Thyroid gland (tissue), 4 donors: ENCODE measurements at regions not wholly inside any gene's neighbourhood (a gene's known extent, or its start where the extent isn't known, plus 50 kb on each side); places are given as distances from the start of the nearest gene placed in this dataset.

ENCODE experiments used
- DNase-seq, 2 donors: peaks; one replicate each; pipeline ENCODE4 v3.0.0-alpha.2; 2019
- H3K27ac ChIP-seq, 3 donors: fragments of 200-600 bp; sonication (generic); 1 replicate in 2 of 3; 2 replicates in 1 of 3; pipeline ENCODE4 v1.5.1; 2016 to 2019; ENCODE audit warnings: mild to moderate bottlenecking in 1 of 3, moderate library complexity in 1 of 3
- H3K27me3 ChIP-seq: fragments of 200-600 bp; sonication (generic); one replicate; pipeline ENCODE4 v1.5.1; 2019
- H3K36me3 ChIP-seq, 2 donors: fragments of 200-600 bp; sonication (generic); one replicate each; pipeline ENCODE4 v1.5.1; 2016 to 2019
- H3K4me1 ChIP-seq, 2 donors: fragments of 200-600 bp; sonication (generic); one replicate each; pipeline ENCODE4 v1.5.1; 2017 to 2019
- H3K4me3 ChIP-seq, 3 donors: fragments of 200-600 bp; sonication (generic); replicated peaks in 1 of 3; 1 replicate in 2 of 3; 2 replicates in 1 of 3; pipeline ENCODE4 v1.5.1; 2016; ENCODE audit warnings: mild to moderate bottlenecking in 1 of 3
- H3K9me3 ChIP-seq: fragments of 200-600 bp; sonication (generic); one replicate; pipeline ENCODE4 v1.5.1; 2017
- CTCF ChIP-seq, 6 experiments: fragments of 200-600 bp in 3 of 6; fragments of 450-650 bp in 3 of 6; sonication (generic) in 3 of 6; IDR thresholded peaks; one replicate each; pipeline ENCODE4 v1.5.1; 2016 to 2019; ENCODE audit warnings: antibody characterized with exemption in 6 of 6, mild to moderate bottlenecking in 2 of 6, inconsistent platforms in 1 of 6, moderate library complexity in 1 of 6
- POLR2A ChIP-seq, 2 donors: fragments of 450-650 bp; IDR thresholded peaks; one replicate each; pipeline ENCODE4 v1.6.1; 2017; ENCODE audit warnings: antibody characterized with exemption in 2 of 2, mild to moderate bottlenecking in 2 of 2, moderate library complexity in 1 of 2
- WGBS, 2 donors: methylation state at CpG; one replicate each; pipeline ENCODE4 v1.1.5; 2017; 5-methylcytosine and 5-hydroxymethylcytosine counted together
- intact Hi-C: fragments of 100-400 bp; cut with DNase I; formaldehyde crosslinking; loops from one replicate; pipeline ENCODE4 v1.15.1; 2023

GRCh38 chr3:159178209-159178897, 376.5 kb downstream of the MFSD1 start:
- no peaks in the 10 kb centered on the region for H3K27me3 ChIP-seq
- 73 to 76% methylated on average over 4 of the region's 4 CpGs for WGBS, 2 donors
- TF ChIP-seq CTCF (IDR thresholded peaks at IDR 0.05) (no peak), POLR2A (IDR thresholded peaks at IDR 0.05) (no peak)
- intact Hi-C loops = no loop called here
- DNase-seq = no peak
- no peaks in the 10 kb centered on the region for H3K9me3 ChIP-seq
- H3K36me3 ChIP-seq = no peaks in the 10 kb centered on the region
- H3K27ac ChIP-seq = no peak overlapping the region
- no peak overlapping the region for H3K4me3 ChIP-seq
- no peaks in the 10 kb centered on the region for H3K4me1 ChIP-seq

DNA sequence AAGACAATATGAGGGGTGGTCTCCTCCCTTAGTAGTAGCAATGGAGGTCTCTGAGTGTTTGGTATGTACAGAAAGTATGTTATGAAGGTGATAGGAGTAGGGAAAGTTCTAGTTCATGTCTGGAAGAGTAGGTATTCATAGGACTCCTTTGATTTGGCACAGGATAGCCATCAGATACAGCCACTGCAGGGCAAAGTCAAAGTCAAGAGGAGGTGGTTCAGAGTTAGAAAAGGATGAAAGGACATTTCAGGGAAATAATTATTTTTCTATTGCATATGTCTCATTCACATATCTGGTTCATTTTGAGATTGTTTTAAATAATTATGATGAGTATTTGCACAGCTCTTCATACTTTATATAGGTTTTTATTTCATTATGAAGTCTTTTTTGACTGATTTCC, 381.1 kb downstream of the MFSD1 start:
- no peak for TF ChIP-seq POLR2A (IDR thresholded peaks at IDR 0.05)
- no peak for TF ChIP-seq CTCF (IDR thresholded peaks at IDR 0.05)
- DNase-seq = no peak
- no peaks in the 10 kb centered on the region for H3K9me3 ChIP-seq
- no peaks in the 10 kb centered on the region for H3K27me3 ChIP-seq
- no peak overlapping the region for H3K4me3 ChIP-seq
- intact Hi-C loops = no loop called here
- H3K27ac ChIP-seq = no peak overlapping the region
- no peaks in the 10 kb centered on the region for H3K4me1 ChIP-seq
- no peaks in the 10 kb centered on the region for H3K36me3 ChIP-seq

DNA sequence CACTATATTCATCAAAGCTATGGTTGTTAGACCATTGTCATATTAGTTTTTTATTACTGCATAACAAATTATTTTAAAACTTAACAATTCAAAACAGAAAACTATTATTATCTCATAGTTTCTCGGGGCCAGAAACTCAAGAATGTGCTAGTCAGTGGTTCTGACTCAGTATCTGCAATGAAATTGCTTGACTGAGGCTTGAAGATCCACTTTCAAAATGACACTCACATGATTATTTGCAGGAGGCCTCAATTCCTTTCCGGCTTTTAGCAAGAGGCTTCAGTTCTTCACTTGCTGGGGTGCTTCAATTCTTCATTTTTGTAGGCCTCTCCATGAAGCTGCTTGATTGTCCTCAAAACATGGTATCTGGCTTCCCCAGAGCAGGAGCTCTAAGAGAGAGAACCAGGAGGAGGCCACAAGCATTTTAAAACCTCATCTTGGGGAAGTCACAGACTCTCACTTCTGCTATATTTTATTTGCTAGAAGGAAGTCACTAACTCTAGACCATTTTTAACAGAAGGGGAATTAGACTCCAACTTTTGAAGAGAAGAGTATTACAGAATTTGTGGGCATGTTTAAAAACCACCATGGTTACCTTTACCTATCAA, 383.7 kb downstream of the MFSD1 start:
- Histone ChIP-seq H3K36me3 (no peaks in the 10 kb centered on the region), H3K27ac (no peak overlapping the region), H3K9me3 (no peaks in the 10 kb centered on the region), H3K27me3 (no peaks in the 10 kb centered on the region), H3K4me3 (no peak overlapping the region), H3K4me1 (no peaks in the 10 kb centered on the region)
- intact Hi-C loops = no loop called here
- no peak for DNase-seq
- WGBS, 2 donors = 69 to 72% methylated on average over 2 of the region's 2 CpGs
- no peak for TF ChIP-seq POLR2A (IDR thresholded peaks at IDR 0.05)

DNA sequence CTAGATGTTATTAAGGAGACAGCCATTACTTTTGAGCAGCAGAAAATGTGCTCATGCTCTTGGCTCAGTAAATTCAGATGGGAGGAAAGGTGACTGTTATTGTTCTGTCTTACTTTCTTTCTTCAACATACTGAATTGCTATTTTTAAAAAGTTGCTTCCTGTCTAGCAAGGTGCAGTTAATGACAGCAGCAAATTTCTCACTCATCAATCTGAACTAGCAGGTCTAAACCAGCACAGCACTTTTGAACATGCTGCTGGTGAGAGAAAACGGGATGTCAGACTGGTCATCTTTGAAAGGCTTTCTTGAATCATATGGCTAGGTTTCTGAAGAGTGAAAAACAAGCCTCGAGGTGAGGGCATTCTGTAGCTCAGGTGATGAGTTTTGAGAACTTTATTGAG, 384.7 kb downstream of the MFSD1 start:
- Histone ChIP-seq H3K36me3 (no peaks in the 10 kb centered on the region), H3K27ac (no peak overlapping the region), H3K4me3 (no peak overlapping the region), H3K4me1 (no peaks in the 10 kb centered on the region), H3K9me3 (no peaks in the 10 kb centered on the region), H3K27me3 (no peaks in the 10 kb centered on the region)
- WGBS, 2 donors = 49 to 60% methylated on average over 2 of the region's 2 CpGs
- intact Hi-C loops = no loop called here
- DNase-seq = no peak
- TF ChIP-seq POLR2A (IDR thresholded peaks at IDR 0.05) = no peak
- no peak for TF ChIP-seq CTCF (IDR thresholded peaks at IDR 0.05)

- Histone ChIP-seq H3K4me3 (no peak overlapping the region), H3K4me1 (no peaks in the 10 kb centered on the region), H3K36me3 (no peaks in the 10 kb centered on the region), H3K27me3 (no peaks in the 10 kb centered on the region), H3K9me3 (no peaks in the 10 kb centered on the region), H3K27ac (no peak overlapping the region)
- no peak for TF ChIP-seq CTCF (IDR thresholded peaks at IDR 0.05)
- no peak for TF ChIP-seq POLR2A (IDR thresholded peaks at IDR 0.05)
- no peak for DNase-seq
- 83 to 89% methylated on average over 10 of the region's 10 CpGs for WGBS, 2 donors
- intact Hi-C loops = no loop called here
Measured at GRCh38 chr3:159187232-159187631, 385.4 kb downstream of the MFSD1 start.
